ENCODE measurements at regions not wholly inside any gene's neighbourhood (a gene's known extent, or its start where the extent isn't known, plus 50 kb on each side); places are given as distances from the start of the nearest gene placed in this dataset.
"Not testable (repeated sequence)": the region's sequence is repeated elsewhere in the genome, so short reads cannot be mapped to it uniquely, and the experiment has no call there.

DNA sequence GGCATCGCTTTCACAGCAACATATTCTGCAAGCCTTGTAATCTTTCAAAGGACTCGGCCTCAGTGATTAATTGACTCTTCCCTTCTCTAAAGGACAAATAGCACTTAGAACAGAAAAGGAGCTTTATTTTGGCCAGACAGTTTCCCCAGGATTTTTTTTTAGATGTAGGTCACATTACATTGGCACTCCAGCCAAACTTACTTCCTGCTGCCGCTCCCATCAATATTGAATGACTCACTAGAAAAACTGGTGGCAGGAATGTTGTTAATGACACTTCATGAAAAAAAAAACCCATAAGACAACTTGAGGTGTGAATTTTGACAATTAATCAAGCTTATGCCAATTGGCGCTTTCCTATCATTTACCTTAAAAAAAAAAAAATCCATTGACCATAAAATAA, 432.6 kb downstream of the TOX3 start:
- TF ChIP-seq ZFP3 (CRISPR knock-in tag; IDR thresholded peaks at IDR 0.05), result no peak
- TF ChIP-seq ARNTL (CRISPR knock-in tag; IDR thresholded peaks at IDR 0.05; ENCODE audit: borderline replicate concordance, low read depth), result no peak
- no peak for TF ChIP-seq OSR1 (CRISPR knock-in tag; IDR thresholded peaks at IDR 0.05)
- TF ChIP-seq, protein P1, sequence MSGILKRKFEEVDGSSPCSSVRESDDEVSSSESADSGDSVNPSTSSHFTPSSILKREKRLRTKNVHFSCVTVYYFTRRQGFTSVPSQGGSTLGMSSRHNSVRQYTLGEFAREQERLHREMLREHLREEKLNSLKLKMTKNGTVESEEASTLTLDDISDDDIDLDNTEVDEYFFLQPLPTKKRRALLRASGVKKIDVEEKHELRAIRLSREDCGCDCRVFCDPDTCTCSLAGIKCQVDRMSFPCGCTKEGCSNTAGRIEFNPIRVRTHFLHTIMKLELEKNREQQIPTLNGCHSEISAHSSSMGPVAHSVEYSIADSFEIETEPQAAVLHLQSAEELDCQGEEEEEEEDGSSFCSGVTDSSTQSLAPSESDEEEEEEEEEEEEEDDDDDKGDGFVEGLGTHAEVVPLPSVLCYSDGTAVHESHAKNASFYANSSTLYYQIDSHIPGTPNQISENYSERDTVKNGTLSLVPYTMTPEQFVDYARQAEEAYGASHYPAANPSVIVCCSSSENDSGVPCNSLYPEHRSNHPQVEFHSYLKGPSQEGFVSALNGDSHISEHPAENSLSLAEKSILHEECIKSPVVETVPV (CRISPR knock-in tag; IDR thresholded peaks at IDR 0.05), result no peak
- TF ChIP-seq CSDC2 (CRISPR knock-in tag; IDR thresholded peaks at IDR 0.05), result no peak
- ATAC-seq, result no peak

DNA sequence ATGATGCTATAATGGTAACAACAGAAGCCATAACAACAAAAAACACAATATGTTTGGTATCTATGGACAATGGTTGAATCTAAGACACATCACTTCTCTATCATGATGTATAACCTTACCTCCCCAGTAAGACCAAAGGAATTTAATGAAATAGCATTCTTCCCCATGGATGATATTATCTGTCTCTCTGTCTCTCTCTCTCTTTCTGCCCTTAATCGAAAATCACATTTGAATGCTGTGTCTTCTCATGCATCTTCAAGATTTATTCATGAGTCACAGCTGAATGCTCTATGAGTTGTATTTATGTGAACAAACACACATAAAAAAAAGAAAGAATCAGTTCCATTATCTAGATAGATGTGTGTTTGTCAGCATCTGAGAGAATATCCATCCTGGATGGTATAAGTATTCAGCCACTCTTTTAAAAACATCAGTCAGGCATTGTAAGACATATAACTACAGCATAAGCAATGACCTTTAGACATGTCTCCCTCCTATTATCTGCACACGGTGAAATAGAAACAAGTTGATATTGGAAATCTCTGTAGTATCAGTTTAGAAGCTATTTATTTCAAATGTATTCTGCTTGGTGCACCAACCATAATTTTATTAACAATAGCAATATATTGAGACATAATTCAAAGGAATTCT, 433.3 kb downstream of the TOX3 start:
- no peak for ATAC-seq
- TF ChIP-seq SNAI2 (CRISPR knock-in tag; IDR thresholded peaks at IDR 0.05) (no peak), RARB (CRISPR knock-in tag; IDR thresholded peaks at IDR 0.05) (no peak), ZNF8 (CRISPR knock-in tag; IDR thresholded peaks at IDR 0.05) (no peak), ZFP3 (CRISPR knock-in tag; IDR thresholded peaks at IDR 0.05) (no peak), BACH2 (CRISPR knock-in tag; IDR thresholded peaks at IDR 0.05; ENCODE audit: borderline replicate concordance) (no peak), ZFP30 (CRISPR knock-in tag; IDR thresholded peaks at IDR 0.05) (no peak), ESRRG (CRISPR knock-in tag; IDR thresholded peaks at IDR 0.05) (no peak), TCF4 (CRISPR knock-in tag; IDR thresholded peaks at IDR 0.05; ENCODE audit: borderline replicate concordance) (no peak), OSR1 (CRISPR knock-in tag; IDR thresholded peaks at IDR 0.05) (no peak), TOX (CRISPR knock-in tag; IDR thresholded peaks at IDR 0.05; ENCODE audit: borderline replicate concordance) (no peak), ISL1 (CRISPR knock-in tag; IDR thresholded peaks at IDR 0.05) (no peak), GLIS3 (CRISPR knock-in tag; IDR thresholded peaks at IDR 0.05) (no peak), ARNTL (CRISPR knock-in tag; IDR thresholded peaks at IDR 0.05; ENCODE audit: borderline replicate concordance, low read depth) (no peak)
- TF ChIP-seq, protein P2, sequence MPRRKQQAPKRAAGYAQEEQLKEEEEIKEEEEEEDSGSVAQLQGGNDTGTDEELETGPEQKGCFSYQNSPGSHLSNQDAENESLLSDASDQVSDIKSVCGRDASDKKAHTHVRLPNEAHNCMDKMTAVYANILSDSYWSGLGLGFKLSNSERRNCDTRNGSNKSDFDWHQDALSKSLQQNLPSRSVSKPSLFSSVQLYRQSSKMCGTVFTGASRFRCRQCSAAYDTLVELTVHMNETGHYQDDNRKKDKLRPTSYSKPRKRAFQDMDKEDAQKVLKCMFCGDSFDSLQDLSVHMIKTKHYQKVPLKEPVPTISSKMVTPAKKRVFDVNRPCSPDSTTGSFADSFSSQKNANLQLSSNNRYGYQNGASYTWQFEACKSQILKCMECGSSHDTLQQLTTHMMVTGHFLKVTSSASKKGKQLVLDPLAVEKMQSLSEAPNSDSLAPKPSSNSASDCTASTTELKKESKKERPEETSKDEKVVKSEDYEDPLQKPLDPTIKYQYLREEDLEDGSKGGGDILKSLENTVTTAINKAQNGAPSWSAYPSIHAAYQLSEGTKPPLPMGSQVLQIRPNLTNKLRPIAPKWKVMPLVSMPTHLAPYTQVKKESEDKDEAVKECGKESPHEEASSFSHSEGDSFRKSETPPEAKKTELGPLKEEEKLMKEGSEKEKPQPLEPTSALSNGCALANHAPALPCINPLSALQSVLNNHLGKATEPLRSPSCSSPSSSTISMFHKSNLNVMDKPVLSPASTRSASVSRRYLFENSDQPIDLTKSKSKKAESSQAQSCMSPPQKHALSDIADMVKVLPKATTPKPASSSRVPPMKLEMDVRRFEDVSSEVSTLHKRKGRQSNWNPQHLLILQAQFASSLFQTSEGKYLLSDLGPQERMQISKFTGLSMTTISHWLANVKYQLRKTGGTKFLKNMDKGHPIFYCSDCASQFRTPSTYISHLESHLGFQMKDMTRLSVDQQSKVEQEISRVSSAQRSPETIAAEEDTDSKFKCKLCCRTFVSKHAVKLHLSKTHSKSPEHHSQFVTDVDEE (CRISPR knock-in tag; IDR thresholded peaks at IDR 0.05), result no peak
- TF ChIP-seq, protein P3, sequence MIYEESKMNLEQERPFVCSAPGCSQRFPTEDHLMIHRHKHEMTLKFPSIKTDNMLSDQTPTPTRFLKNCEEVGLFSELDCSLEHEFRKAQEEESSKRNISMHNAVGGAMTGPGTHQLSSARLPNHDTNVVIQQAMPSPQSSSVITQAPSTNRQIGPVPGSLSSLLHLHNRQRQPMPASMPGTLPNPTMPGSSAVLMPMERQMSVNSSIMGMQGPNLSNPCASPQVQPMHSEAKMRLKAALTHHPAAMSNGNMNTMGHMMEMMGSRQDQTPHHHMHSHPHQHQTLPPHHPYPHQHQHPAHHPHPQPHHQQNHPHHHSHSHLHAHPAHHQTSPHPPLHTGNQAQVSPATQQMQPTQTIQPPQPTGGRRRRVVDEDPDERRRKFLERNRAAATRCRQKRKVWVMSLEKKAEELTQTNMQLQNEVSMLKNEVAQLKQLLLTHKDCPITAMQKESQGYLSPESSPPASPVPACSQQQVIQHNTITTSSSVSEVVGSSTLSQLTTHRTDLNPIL (CRISPR knock-in tag; IDR thresholded peaks at IDR 0.05; ENCODE audit: low read depth), result no peak

DNA sequence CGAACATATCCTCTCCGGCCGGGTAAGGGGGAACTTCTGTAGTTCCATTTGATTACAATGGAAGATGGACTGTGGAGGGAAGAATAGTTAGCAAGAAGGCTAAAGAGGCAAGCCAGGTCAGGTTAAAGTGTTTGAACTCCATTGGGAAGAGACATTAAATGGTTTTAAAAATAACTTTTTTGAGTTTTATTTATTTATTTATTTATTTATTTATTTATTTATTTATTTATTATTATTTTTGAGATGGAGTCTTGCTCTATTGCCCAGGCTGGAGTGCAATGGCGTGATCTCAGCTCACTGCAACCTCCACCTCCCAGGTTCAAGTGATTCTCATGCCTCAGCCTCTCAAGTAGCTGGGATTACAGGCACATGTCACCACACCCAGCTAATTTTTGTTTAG, 441.9 kb downstream of the TOX3 start:
- ATAC-seq, result not testable (repeated sequence)

DNA sequence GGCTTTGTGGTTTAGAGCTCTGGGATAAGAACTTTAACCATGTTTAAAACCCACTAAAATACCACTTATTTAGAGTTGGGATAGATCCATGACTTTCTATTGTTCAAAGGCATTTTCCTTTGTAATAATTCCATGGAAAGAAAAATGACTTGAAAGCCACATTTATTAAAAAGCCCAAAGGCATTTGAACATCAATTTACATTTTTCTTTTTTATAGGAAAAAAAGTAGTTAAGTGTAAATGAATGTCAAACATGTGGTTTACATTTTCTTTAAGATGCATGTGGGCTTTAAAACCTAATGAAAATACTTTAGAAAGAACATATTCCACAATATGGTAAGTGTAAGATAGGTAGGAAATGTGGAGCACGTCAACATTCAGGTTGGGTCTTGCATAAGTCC, 443.2 kb downstream of the TOX3 start:
- no peak for TF ChIP-seq ARNTL (CRISPR knock-in tag; IDR thresholded peaks at IDR 0.05; ENCODE audit: borderline replicate concordance, low read depth)
- ATAC-seq, result no peak

DNA sequence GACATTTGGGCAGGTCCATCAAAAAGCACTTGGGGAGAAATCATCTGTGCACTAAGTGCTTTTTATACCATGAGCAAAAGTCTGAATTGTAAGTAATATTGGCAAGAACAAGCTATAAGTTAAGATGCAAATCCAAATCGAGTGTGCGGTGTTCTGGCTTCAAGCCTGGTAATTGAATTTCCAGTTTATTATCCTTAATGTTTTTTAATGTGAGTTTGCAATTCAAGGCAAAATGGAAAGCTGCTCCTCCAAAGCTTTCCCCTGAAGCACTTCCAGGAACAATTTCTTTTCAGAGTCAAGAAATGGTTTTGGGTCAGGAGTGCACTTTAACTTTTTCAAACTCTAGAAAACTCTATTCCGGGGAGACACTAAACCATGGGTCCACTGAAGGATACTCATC, 445.7 kb downstream of the TOX3 start:
- ATAC-seq, result no peak
- no peak for TF ChIP-seq ZNF565 (CRISPR knock-in tag; conservative IDR thresholded peaks at IDR 0.05; ENCODE audit: low read depth)
- TF ChIP-seq, protein P3 (CRISPR knock-in tag; IDR thresholded peaks at IDR 0.05; ENCODE audit: low read depth), result no peak
- TF ChIP-seq, protein P4, sequence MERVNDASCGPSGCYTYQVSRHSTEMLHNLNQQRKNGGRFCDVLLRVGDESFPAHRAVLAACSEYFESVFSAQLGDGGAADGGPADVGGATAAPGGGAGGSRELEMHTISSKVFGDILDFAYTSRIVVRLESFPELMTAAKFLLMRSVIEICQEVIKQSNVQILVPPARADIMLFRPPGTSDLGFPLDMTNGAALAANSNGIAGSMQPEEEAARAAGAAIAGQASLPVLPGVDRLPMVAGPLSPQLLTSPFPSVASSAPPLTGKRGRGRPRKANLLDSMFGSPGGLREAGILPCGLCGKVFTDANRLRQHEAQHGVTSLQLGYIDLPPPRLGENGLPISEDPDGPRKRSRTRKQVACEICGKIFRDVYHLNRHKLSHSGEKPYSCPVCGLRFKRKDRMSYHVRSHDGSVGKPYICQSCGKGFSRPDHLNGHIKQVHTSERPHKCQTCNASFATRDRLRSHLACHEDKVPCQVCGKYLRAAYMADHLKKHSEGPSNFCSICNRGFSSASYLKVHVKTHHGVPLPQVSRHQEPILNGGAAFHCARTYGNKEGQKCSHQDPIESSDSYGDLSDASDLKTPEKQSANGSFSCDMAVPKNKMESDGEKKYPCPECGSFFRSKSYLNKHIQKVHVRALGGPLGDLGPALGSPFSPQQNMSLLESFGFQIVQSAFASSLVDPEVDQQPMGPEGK (CRISPR knock-in tag; IDR thresholded peaks at IDR 0.05; ENCODE audit: borderline replicate concordance), result no peak
